Sciatic nerve (tissue), 2 donors: ENCODE measurements at regions not wholly inside any gene's neighbourhood (a gene's known extent, or its start where the extent isn't known, plus 50 kb on each side); places are given as distances from the start of the nearest gene placed in this dataset.

Experiments
- ATAC-seq: fragments of 200-7000 bp; cut with Tn5 transposase; one replicate; pipeline ENCODE4 v1.9.1; 2020; ENCODE audit warnings: mild to moderate bottlenecking, moderate library complexity
- DNase-seq: peaks from one replicate; pipeline ENCODE4 v3.0.0-alpha.2; 2020; ENCODE audit warnings: low spot score
- intact Hi-C: fragments of 100-400 bp; cut with DNase I; formaldehyde crosslinking; loops from one replicate; pipeline ENCODE4 v1.14.2; 2022
- donor health status: DM: no; HTN: no; CAD: no.
- donor health status: DM: no; HTN: no; CAD: no.

- no peak for DNase-seq
- peak; percentile 70 for ATAC-seq
- intact Hi-C loops = no loop called here
Measured at GRCh38 chr3:145776782-145777408, 384.1 kb downstream of the PLOD2 start.

- intact Hi-C loops = no loop called here
- ATAC-seq (no peak), DNase-seq (no peak)
Measured at GRCh38 chr3:145780301-145780700, 380.7 kb downstream of the PLOD2 start.

GRCh38 chr3:145785668-145786067 lies 375.3 kb downstream of the PLOD2 start:
- DNase-seq (no peak), ATAC-seq (no peak)
- intact Hi-C loops = no loop called here

GRCh38 chr3:145798007-145798406 lies 363.0 kb downstream of the PLOD2 start:
- DNase-seq = no peak
- intact Hi-C loops = no loop called here
- ATAC-seq = no peak

- intact Hi-C loops = no loop called here
- no peak for DNase-seq
- peak; percentile 72 for ATAC-seq
Measured at GRCh38 chr3:145798696-145799537, 362.1 kb downstream of the PLOD2 start.

GRCh38 chr3:145801696-145802095 lies 359.3 kb downstream of the PLOD2 start:
- ATAC-seq = no peak
- intact Hi-C loops = no loop called here
- DNase-seq = no peak

GRCh38 chr3:145807990-145808389 lies 353.0 kb downstream of the PLOD2 start:
- ATAC-seq (no peak), DNase-seq (peak; percentile 60)
- intact Hi-C loops = no loop called here

GRCh38 chr3:145812391-145812790 lies 348.6 kb downstream of the PLOD2 start:
- ATAC-seq (no peak), DNase-seq (no peak)
- intact Hi-C loops = no loop called here

- DNase-seq (no peak), ATAC-seq (no peak)
- intact Hi-C loops = no loop called here
Measured at GRCh38 chr3:145815707-145816413, 345.1 kb downstream of the PLOD2 start.

GRCh38 chr3:145817870-145818483 lies 343.0 kb downstream of the PLOD2 start:
- DNase-seq (no peak), ATAC-seq (no peak)
- intact Hi-C loops = no loop called here

GRCh38 chr3:145820170-145820569 lies 340.8 kb downstream of the PLOD2 start:
- intact Hi-C loops = no loop called here
- no peak for DNase-seq
- no peak for ATAC-seq

GRCh38 chr3:145842294-145842902 lies 318.6 kb downstream of the PLOD2 start:
- intact Hi-C loops = no loop called here

GRCh38 chr3:145843561-145843960 lies 317.4 kb downstream of the PLOD2 start:
- no peak for ATAC-seq
- intact Hi-C loops = no loop called here
- no peak for DNase-seq

More at GRCh38 chr3:145842294-145842902, 318.6 kb downstream of the PLOD2 start:
- no peak for ATAC-seq
- no peak for DNase-seq

GRCh38 chr3:145849115-145849514 lies 311.9 kb downstream of the PLOD2 start:
- ATAC-seq (no peak), DNase-seq (no peak)
- intact Hi-C loops = no loop called here

- no peak for ATAC-seq
- no peak for DNase-seq
- intact Hi-C loops = no loop called here
Measured at GRCh38 chr3:145854499-145854898, 306.5 kb downstream of the PLOD2 start.

- no peak for DNase-seq
- intact Hi-C loops = no loop called here
- no peak for ATAC-seq
Measured at GRCh38 chr3:145857956-145858355, 303.0 kb downstream of the PLOD2 start.

GRCh38 chr3:145864336-145864735 lies 296.6 kb downstream of the PLOD2 start:
- intact Hi-C loops = no loop called here
- DNase-seq (no peak), ATAC-seq (no peak)

GRCh38 chr3:145865399-145866018 lies 295.5 kb downstream of the PLOD2 start:
- DNase-seq = no peak
- intact Hi-C loops = no loop called here
- peak; percentile 50 for ATAC-seq

GRCh38 chr3:145869958-145870357 lies 291.0 kb downstream of the PLOD2 start:
- intact Hi-C loops = no loop called here
- no peak for ATAC-seq
- DNase-seq = no peak
